ENCODE measurements at regions not wholly inside any gene's neighbourhood (a gene's known extent, or its start where the extent isn't known, plus 50 kb on each side); places are given as distances from the start of the nearest gene placed in this dataset.

DNA sequence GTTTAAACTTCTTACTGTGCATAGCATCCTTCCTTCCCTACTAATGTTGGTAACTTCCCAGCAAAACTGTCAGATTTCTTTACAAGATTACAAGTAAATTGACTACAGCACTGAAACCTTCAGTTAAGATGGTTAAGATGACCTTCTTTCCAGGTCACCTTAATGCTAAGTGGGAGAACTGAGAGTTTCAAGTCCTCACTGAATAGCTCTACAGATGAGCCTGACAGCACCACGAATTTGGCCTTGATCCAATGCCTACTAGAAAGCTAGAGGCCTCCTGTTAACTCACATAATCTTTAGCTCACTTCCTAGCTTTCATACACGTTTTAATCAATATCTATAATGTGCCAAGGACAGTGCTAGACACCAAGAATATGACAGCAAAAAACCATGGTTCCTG, 276.0 kb upstream of the PLD5 start:
- H3K36me3 ChIP-seq (ENCODE audit: low read length): no peaks in the 10 kb centered on the region
- no peaks in the 10 kb centered on the region for H3K79me2 ChIP-seq (ENCODE audit: insufficient read depth, low read length)
- no peak overlapping the region for H2AFZ ChIP-seq (ENCODE audit: low read depth, low read length, severe bottlenecking)
- no peaks in the 10 kb centered on the region for H3F3A ChIP-seq (ENCODE audit: insufficient read depth)
- no peak overlapping the region for H3K4me2 ChIP-seq (ENCODE audit: low read depth, low read length, poor library complexity, severe bottlenecking)
- H3K9me3 ChIP-seq (ENCODE audit: insufficient read depth, low read length): no peaks in the 10 kb centered on the region
- no peaks in the 10 kb centered on the region for H4K20me1 ChIP-seq (ENCODE audit: low read depth, low read length)
- H3K9me2 ChIP-seq (replicated peaks; ENCODE audit: insufficient read depth, low read length): no peaks in the 10 kb centered on the region
- TF ChIP-seq EZH2phosphoT487 (conservative IDR thresholded peaks at IDR 0.05; ENCODE audit: low read length): no peak
- TF ChIP-seq, protein P1, sequence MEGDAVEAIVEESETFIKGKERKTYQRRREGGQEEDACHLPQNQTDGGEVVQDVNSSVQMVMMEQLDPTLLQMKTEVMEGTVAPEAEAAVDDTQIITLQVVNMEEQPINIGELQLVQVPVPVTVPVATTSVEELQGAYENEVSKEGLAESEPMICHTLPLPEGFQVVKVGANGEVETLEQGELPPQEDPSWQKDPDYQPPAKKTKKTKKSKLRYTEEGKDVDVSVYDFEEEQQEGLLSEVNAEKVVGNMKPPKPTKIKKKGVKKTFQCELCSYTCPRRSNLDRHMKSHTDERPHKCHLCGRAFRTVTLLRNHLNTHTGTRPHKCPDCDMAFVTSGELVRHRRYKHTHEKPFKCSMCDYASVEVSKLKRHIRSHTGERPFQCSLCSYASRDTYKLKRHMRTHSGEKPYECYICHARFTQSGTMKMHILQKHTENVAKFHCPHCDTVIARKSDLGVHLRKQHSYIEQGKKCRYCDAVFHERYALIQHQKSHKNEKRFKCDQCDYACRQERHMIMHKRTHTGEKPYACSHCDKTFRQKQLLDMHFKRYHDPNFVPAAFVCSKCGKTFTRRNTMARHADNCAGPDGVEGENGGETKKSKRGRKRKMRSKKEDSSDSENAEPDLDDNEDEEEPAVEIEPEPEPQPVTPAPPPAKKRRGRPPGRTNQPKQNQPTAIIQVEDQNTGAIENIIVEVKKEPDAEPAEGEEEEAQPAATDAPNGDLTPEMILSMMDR (IDR thresholded peaks at IDR 0.05; ENCODE audit: insufficient read depth, low read length, poor library complexity, severe bottlenecking): no peak
- no peak overlapping the region for H3K4me3 ChIP-seq (ENCODE audit: insufficient read depth, low read length, poor library complexity, severe bottlenecking)
- H3K9ac ChIP-seq (ENCODE audit: low read length): no peak overlapping the region
- no peaks in the 10 kb centered on the region for H3K27me3 ChIP-seq (ENCODE audit: low read length)
- H3K27ac ChIP-seq (ENCODE audit: low read depth, low read length): no peak overlapping the region

DNA sequence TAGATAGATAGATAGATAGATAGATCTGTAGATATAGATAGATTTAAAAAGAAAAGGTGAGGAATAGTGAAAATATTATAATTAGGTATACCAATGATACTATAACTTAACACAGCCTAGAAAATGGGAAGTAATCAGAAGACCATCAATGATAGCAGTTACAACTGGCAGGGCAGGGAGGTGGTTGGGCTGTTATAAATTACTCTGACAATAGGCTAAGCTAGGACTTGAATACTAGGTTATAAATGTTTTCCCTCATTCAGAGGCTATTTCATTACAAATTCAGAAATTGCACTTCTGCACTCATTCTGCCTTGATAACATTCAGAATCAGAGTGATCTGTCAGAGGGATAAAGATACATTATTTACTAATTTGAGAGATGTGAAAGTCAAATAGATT, 273.4 kb upstream of the PLD5 start:
- Histone ChIP-seq H3K9me2 (replicated peaks; ENCODE audit: insufficient read depth, low read length) (no peaks in the 10 kb centered on the region), H3K4me2 (ENCODE audit: low read depth, low read length, poor library complexity, severe bottlenecking) (no peak overlapping the region), H3K4me3 (ENCODE audit: insufficient read depth, low read length, poor library complexity, severe bottlenecking) (no peak overlapping the region), H3K9ac (ENCODE audit: low read length) (no peak overlapping the region), H3K36me3 (ENCODE audit: low read length) (no peaks in the 10 kb centered on the region), H3K9me3 (ENCODE audit: insufficient read depth, low read length) (no peaks in the 10 kb centered on the region), H3K27me3 (ENCODE audit: low read length) (no peaks in the 10 kb centered on the region), H3K79me2 (ENCODE audit: insufficient read depth, low read length) (no peaks in the 10 kb centered on the region), H3K27ac (ENCODE audit: low read depth, low read length) (no peak overlapping the region), H3F3A (ENCODE audit: insufficient read depth) (no peaks in the 10 kb centered on the region), H4K20me1 (ENCODE audit: low read depth, low read length) (no peaks in the 10 kb centered on the region), H2AFZ (ENCODE audit: low read depth, low read length, severe bottlenecking) (no peak overlapping the region)
- TF ChIP-seq, protein P1 (IDR thresholded peaks at IDR 0.05; ENCODE audit: insufficient read depth, low read length, poor library complexity, severe bottlenecking): no peak
- TF ChIP-seq EZH2phosphoT487 (conservative IDR thresholded peaks at IDR 0.05; ENCODE audit: low read length): no peak

DNA sequence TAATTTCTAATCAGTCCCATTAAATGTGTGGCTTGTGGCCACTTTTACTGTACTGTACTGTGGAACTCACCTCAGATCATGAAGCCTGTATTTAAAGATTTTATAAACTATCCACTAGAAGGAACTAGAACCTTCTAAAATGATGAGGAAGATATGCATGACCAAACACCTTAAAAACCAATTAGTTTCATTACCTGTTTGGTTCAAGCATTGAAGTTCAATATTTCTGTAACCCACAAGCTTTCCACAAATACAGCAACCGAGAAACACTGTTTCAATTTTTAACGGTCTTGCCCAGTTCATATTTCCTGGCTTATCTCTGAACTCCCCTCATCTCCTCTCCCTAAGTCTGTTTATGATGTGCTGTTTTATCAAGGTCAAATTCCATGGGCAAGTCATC, 264.3 kb upstream of the PLD5 start:
- H3K9ac ChIP-seq (ENCODE audit: low read length): no peak overlapping the region
- H3F3A ChIP-seq (ENCODE audit: insufficient read depth): no peaks in the 10 kb centered on the region
- H2AFZ ChIP-seq (ENCODE audit: low read depth, low read length, severe bottlenecking): no peak overlapping the region
- no peak overlapping the region for H3K27ac ChIP-seq (ENCODE audit: low read depth, low read length)
- H4K20me1 ChIP-seq (ENCODE audit: low read depth, low read length): no peaks in the 10 kb centered on the region
- H3K36me3 ChIP-seq (ENCODE audit: low read length): no peaks in the 10 kb centered on the region
- TF ChIP-seq, protein P1 (IDR thresholded peaks at IDR 0.05; ENCODE audit: insufficient read depth, low read length, poor library complexity, severe bottlenecking): no peak
- no peak for TF ChIP-seq EZH2phosphoT487 (conservative IDR thresholded peaks at IDR 0.05; ENCODE audit: low read length)
- no peak overlapping the region for H3K4me3 ChIP-seq (ENCODE audit: insufficient read depth, low read length, poor library complexity, severe bottlenecking)
- H3K4me2 ChIP-seq (ENCODE audit: low read depth, low read length, poor library complexity, severe bottlenecking): no peak overlapping the region
- H3K9me3 ChIP-seq (ENCODE audit: insufficient read depth, low read length): no peaks in the 10 kb centered on the region
- H3K27me3 ChIP-seq (ENCODE audit: low read length): no peaks in the 10 kb centered on the region
- H3K79me2 ChIP-seq (ENCODE audit: insufficient read depth, low read length): no peaks in the 10 kb centered on the region
- no peaks in the 10 kb centered on the region for H3K9me2 ChIP-seq (replicated peaks; ENCODE audit: insufficient read depth, low read length)

DNA sequence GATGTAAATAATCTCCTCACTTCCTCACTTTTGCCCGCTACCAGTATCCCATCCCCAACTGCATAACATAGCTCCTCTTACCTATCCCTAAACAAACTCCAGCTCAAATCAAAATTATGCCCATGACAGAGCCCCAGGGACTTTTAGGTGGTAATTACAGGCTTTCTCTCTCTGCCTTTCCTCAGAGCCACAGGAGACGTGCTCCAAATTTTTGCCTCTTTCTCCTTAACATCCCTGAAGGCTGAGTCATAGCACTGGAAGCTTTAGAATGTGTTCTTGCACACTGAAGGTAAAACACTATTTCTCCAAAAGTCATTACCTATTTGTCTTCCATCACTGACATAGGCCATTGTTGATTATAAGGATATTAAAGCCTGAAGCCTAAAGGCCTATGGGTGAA, 263.5 kb upstream of the PLD5 start:
- H4K20me1 ChIP-seq (ENCODE audit: low read depth, low read length): no peaks in the 10 kb centered on the region
- no peaks in the 10 kb centered on the region for H3K36me3 ChIP-seq (ENCODE audit: low read length)
- TF ChIP-seq EZH2phosphoT487 (conservative IDR thresholded peaks at IDR 0.05; ENCODE audit: low read length): no peak
- TF ChIP-seq, protein P1 (IDR thresholded peaks at IDR 0.05; ENCODE audit: insufficient read depth, low read length, poor library complexity, severe bottlenecking): no peak
- no peak overlapping the region for H3K4me3 ChIP-seq (ENCODE audit: insufficient read depth, low read length, poor library complexity, severe bottlenecking)
- H3F3A ChIP-seq (ENCODE audit: insufficient read depth): no peaks in the 10 kb centered on the region
- no peaks in the 10 kb centered on the region for H3K9me3 ChIP-seq (ENCODE audit: insufficient read depth, low read length)
- no peak overlapping the region for H3K27ac ChIP-seq (ENCODE audit: low read depth, low read length)
- H3K79me2 ChIP-seq (ENCODE audit: insufficient read depth, low read length): no peaks in the 10 kb centered on the region
- H3K9me2 ChIP-seq (replicated peaks; ENCODE audit: insufficient read depth, low read length): no peaks in the 10 kb centered on the region
- H3K9ac ChIP-seq (ENCODE audit: low read length): no peak overlapping the region
- no peak overlapping the region for H2AFZ ChIP-seq (ENCODE audit: low read depth, low read length, severe bottlenecking)
- no peak overlapping the region for H3K4me2 ChIP-seq (ENCODE audit: low read depth, low read length, poor library complexity, severe bottlenecking)
- no peaks in the 10 kb centered on the region for H3K27me3 ChIP-seq (ENCODE audit: low read length)

Data from SU-DHL-6 (cell line).